H9 (cell line): ENCODE measurements at regions not wholly inside any gene's neighbourhood (a gene's known extent, or its start where the extent isn't known, plus 50 kb on each side); places are given as distances from the start of the nearest gene placed in this dataset.

Experiments used
- DNase-seq: peaks from one replicate; pipeline ENCODE4 v3.0.0-alpha.2; 2017
- H2AFZ ChIP-seq: one replicate; pipeline ENCODE4 v1.6.1; 2013; ENCODE audit warnings: mild to moderate bottlenecking, low read length, control low read depth, moderate library complexity
- H2AK5ac ChIP-seq: 2 replicates; pipeline ENCODE4 v1.6.1; 2013; ENCODE audit warnings: low read length, control low read depth, mixed read lengths; ENCODE audit not compliant: insufficient read length
- H2BK120ac ChIP-seq: one replicate; pipeline ENCODE4 v1.6.1; 2013; ENCODE audit warnings: low read depth, mild to moderate bottlenecking, low read length, control low read depth, inconsistent platforms; ENCODE audit not compliant: poor library complexity, severe bottlenecking
- H2BK12ac ChIP-seq: 2 replicates; pipeline ENCODE4 v1.6.1; 2013; ENCODE audit warnings: low read length, control low read depth, mixed read lengths, low read depth; ENCODE audit not compliant: insufficient read length
- H2BK15ac ChIP-seq: 2 replicates; pipeline ENCODE4 v1.6.1; 2013; ENCODE audit warnings: low read depth, low read length, control low read depth
- H2BK20ac ChIP-seq: one replicate; pipeline ENCODE4 v1.6.1; 2013; ENCODE audit warnings: low read depth, mild to moderate bottlenecking, low read length, control low read depth, inconsistent platforms; ENCODE audit not compliant: poor library complexity, severe bottlenecking
- H2BK5ac ChIP-seq: 2 replicates; pipeline ENCODE4 v1.6.1; 2013; ENCODE audit warnings: low read length, control low read depth, mixed read lengths; ENCODE audit not compliant: insufficient read length
- H3K14ac ChIP-seq: 2 replicates; pipeline ENCODE4 v1.6.1; 2013; ENCODE audit warnings: low read length, control low read depth; ENCODE audit not compliant: insufficient read depth
- H3K18ac ChIP-seq: 2 replicates; pipeline ENCODE4 v1.6.1; 2013; ENCODE audit warnings: low read depth, mild to moderate bottlenecking, mixed read lengths, low read length, control low read depth; ENCODE audit not compliant: insufficient read length
- H3K23ac ChIP-seq: 2 replicates; pipeline ENCODE4 v1.6.1; 2013; ENCODE audit warnings: low read length, control low read depth, mixed read lengths, low read depth; ENCODE audit not compliant: insufficient read length
- H3K23me2 ChIP-seq: 2 replicates; pipeline ENCODE4 v1.6.1; 2013; ENCODE audit warnings: low read depth, mild to moderate bottlenecking, mixed read lengths, low read length, control low read depth; ENCODE audit not compliant: insufficient read length, poor library complexity, severe bottlenecking
- H3K27ac ChIP-seq: 2 replicates; pipeline ENCODE4 v1.5.1; 2013; ENCODE audit warnings: low read length, control low read depth, mixed read lengths, low read depth; ENCODE audit not compliant: insufficient read length
- H3K27me3 ChIP-seq: 2 replicates; pipeline ENCODE4 v1.6.1; 2013; ENCODE audit warnings: low read length, control low read depth, inconsistent platforms; ENCODE audit not compliant: insufficient read depth
- H3K4ac ChIP-seq: 2 replicates; pipeline ENCODE4 v1.6.1; 2013; ENCODE audit warnings: low read depth, mild to moderate bottlenecking, control low read depth, inconsistent platforms, low read length, moderate library complexity
- H3K4me1 ChIP-seq: 2 replicates; pipeline ENCODE4 v1.6.1; 2013; ENCODE audit warnings: low read length, control low read depth, inconsistent platforms; ENCODE audit not compliant: insufficient read depth
- H3K4me2 ChIP-seq: 2 replicates; pipeline ENCODE4 v1.6.1; 2013; ENCODE audit warnings: low read length, control low read depth, mixed read lengths; ENCODE audit not compliant: insufficient read length, insufficient read depth
- H3K56ac ChIP-seq: 2 replicates; pipeline ENCODE4 v1.6.1; 2013; ENCODE audit warnings: low read depth, mild to moderate bottlenecking, mixed read lengths, low read length, control low read depth; ENCODE audit not compliant: insufficient read length
- H3K79me1 ChIP-seq: 2 replicates; pipeline ENCODE4 v1.6.1; 2013; ENCODE audit warnings: low read depth, mild to moderate bottlenecking, moderate library complexity, low read length, control low read depth, inconsistent platforms; ENCODE audit not compliant: insufficient read depth, poor library complexity, severe bottlenecking
- H3K79me2 ChIP-seq: 2 replicates; pipeline ENCODE4 v1.6.1; 2013; ENCODE audit warnings: low read length, control low read depth, inconsistent platforms; ENCODE audit not compliant: insufficient read depth
- H3K9ac ChIP-seq: 2 replicates; pipeline ENCODE4 v1.6.1; 2013; ENCODE audit warnings: low read length, control low read depth, mixed read lengths; ENCODE audit not compliant: insufficient read length; ENCODE audit errors: extremely low read depth
- H3K9me3 ChIP-seq: one replicate; pipeline ENCODE4 v1.6.1; 2013; ENCODE audit warnings: low read depth, low read length, inconsistent platforms; ENCODE audit not compliant: control insufficient read depth
- H3T11ph ChIP-seq: one replicate; pipeline ENCODE4 v1.6.1; 2013; ENCODE audit warnings: mild to moderate bottlenecking, low read length, control low read depth, inconsistent platforms
- H4K20me1 ChIP-seq: one replicate; pipeline ENCODE4 v1.6.1; 2013; ENCODE audit not compliant: control insufficient read depth, insufficient read length, insufficient read depth
- H4K5ac ChIP-seq: 2 replicates; pipeline ENCODE4 v1.6.1; 2013; ENCODE audit warnings: low read depth, mild to moderate bottlenecking, mixed read lengths, low read length, control low read depth; ENCODE audit not compliant: insufficient read length
- H4K8ac ChIP-seq: replicated peaks from 2 replicates; pipeline ENCODE4 v1.6.1; 2013; ENCODE audit warnings: low read length, control low read depth, mixed read lengths, low read depth; ENCODE audit not compliant: insufficient read length
- H4K91ac ChIP-seq: 2 replicates; pipeline ENCODE4 v1.6.1; 2013; ENCODE audit warnings: low read depth, mild to moderate bottlenecking, moderate library complexity, mixed read lengths, low read length, control low read depth; ENCODE audit not compliant: insufficient read length
- H3K27ac Mint-ChIP-seq, 3 experiments: 2 replicates in 2 of 3; 3 replicates in 1 of 3; pipeline ENCODE4 v1.8.0; 2020 to 2021; ENCODE audit warnings: mixed read lengths in 3 of 3, mild to moderate bottlenecking in 1 of 3, moderate library complexity in 1 of 3
- H3K27me3 Mint-ChIP-seq: 2 replicates; pipeline ENCODE4 v1.8.0; 2021; ENCODE audit warnings: low read depth, mild to moderate bottlenecking, moderate library complexity, mixed read lengths
- H3K36me3 Mint-ChIP-seq, 3 experiments: 2 replicates in 2 of 3; 3 replicates in 1 of 3; pipeline ENCODE4 v1.8.0; 2020 to 2021; ENCODE audit warnings: low read depth in 3 of 3, mixed read lengths in 3 of 3; ENCODE audit not compliant: insufficient read depth in 1 of 3
- H3K4me1 Mint-ChIP-seq, 2 experiments: 2 replicates each; pipeline ENCODE4 v1.8.0; 2020; ENCODE audit warnings: mixed read lengths in 2 of 2
- H3K4me3 Mint-ChIP-seq, 2 experiments: 2 replicates in 1 of 2; 3 replicates in 1 of 2; pipeline ENCODE4 v1.8.0; 2020 to 2021; ENCODE audit warnings: mild to moderate bottlenecking in 2 of 2, mixed read lengths in 2 of 2, moderate library complexity in 1 of 2
- H3K9me3 Mint-ChIP-seq, 2 experiments: 2 replicates in 1 of 2; 3 replicates in 1 of 2; pipeline ENCODE4 v1.8.0; 2020; ENCODE audit warnings: mild to moderate bottlenecking in 2 of 2, mixed read lengths in 2 of 2, moderate library complexity in 1 of 2
- CTCF ChIP-seq: fragments of 200-600 bp; sonication (generic); conservative IDR thresholded peaks from 3 replicates; pipeline ENCODE4 v1.8.0; 2021; ENCODE audit warnings: antibody characterized with exemption, mild to moderate bottlenecking
- WGBS: extraction: QIAGEN DNeasy Blood & Tissue Kit; methylation state at CpG from one replicate; pipeline ENCODE4 v1.1.7; 2013; ENCODE audit warnings: missing lambda C conversion rate, low lambda C conversion rate, mixed read lengths; ENCODE audit not compliant: insufficient read length; ENCODE audit errors: extremely low coverage; 5-methylcytosine and 5-hydroxymethylcytosine counted together

GRCh38 chr17:68707031-68707430 is 105.9 kb upstream of the FAM20A start:
- H2BK5ac ChIP-seq, result no peak overlapping the region
- no peak overlapping the region for H3K4ac ChIP-seq
- Mint-ChIP-seq H3K36me3 (no peaks in the 10 kb centered on the region), H3K4me3 (no peak overlapping the region), H3K27me3 (peaks cover 1% of the 10 kb centered on the region), H3K27ac (peak overlapping the region in 2 of 3 experiments; percentile 4 to 34; a peak in 1 of 7 replicates), H3K4me1 (peaks cover 8 to 12% of the 10 kb centered on the region in 2 experiments), H3K9me3 (0 out of 5 replicates have a peak, but pooled peaks cover 0 to 3% of the 10 kb centered on the region in 2 experiments)
- no peak overlapping the region for H2BK20ac ChIP-seq
- no peaks in the 10 kb centered on the region for H4K20me1 ChIP-seq
- no CpG with 5 or more reads among the region's 4 CpGs for WGBS
- no peak overlapping the region for H3K9ac ChIP-seq
- H3K79me2 ChIP-seq, result no peaks in the 10 kb centered on the region
- no peaks in the 10 kb centered on the region for H3K27me3 ChIP-seq
- no peaks in the 10 kb centered on the region for H3K9me3 ChIP-seq
- no peak for TF ChIP-seq CTCF
- DNase-seq, result no peak
- no peak overlapping the region for H3K23ac ChIP-seq
- no peaks in the 10 kb centered on the region for H3K4me1 ChIP-seq
- no peaks in the 10 kb centered on the region for H3K79me1 ChIP-seq
- no peak overlapping the region for H4K5ac ChIP-seq
- no peak overlapping the region for H2BK12ac ChIP-seq
- H2BK15ac ChIP-seq, result no peak overlapping the region
- H2BK120ac ChIP-seq, result no peak overlapping the region
- no peak overlapping the region for H4K91ac ChIP-seq
- no peak overlapping the region for H3K18ac ChIP-seq
- no peak overlapping the region for H4K8ac ChIP-seq
- no peak overlapping the region for H3K56ac ChIP-seq
- H3K27ac ChIP-seq, result no peak overlapping the region
- no peak overlapping the region for H2AK5ac ChIP-seq
- H3K4me2 ChIP-seq, result no peak overlapping the region
- H3K14ac ChIP-seq, result no peak overlapping the region
- no peaks in the 10 kb centered on the region for H3K23me2 ChIP-seq
- H2AFZ ChIP-seq, result no peak overlapping the region
- H3T11ph ChIP-seq, result no peak overlapping the region
